Effector memory CD4-positive, alpha-beta T cell (primary cell): ENCODE measurements at regions not wholly inside any gene's neighbourhood (a gene's known extent, or its start where the extent isn't known, plus 50 kb on each side); places are given as distances from the start of the nearest gene placed in this dataset.

Experiments
- DNase-seq, 3 donors: peaks; one replicate each; pipeline ENCODE4 v3.0.0-alpha.2; 2020
- H3K27ac ChIP-seq: 2 replicates; pipeline ENCODE4 v1.7.0; 2013; ENCODE audit warnings: mild to moderate bottlenecking, low read length, moderate library complexity; ENCODE audit not compliant: insufficient read depth, poor library complexity, severe bottlenecking
- H3K27me3 ChIP-seq: replicated peaks from 2 replicates; pipeline ENCODE4 v1.7.0; 2013; ENCODE audit warnings: mild to moderate bottlenecking, low read length; ENCODE audit not compliant: insufficient read depth, control insufficient read depth, poor library complexity, severe bottlenecking
- H3K36me3 ChIP-seq: 2 replicates; pipeline ENCODE4 v1.7.0; 2013; ENCODE audit warnings: mild to moderate bottlenecking, low read length, moderate library complexity; ENCODE audit not compliant: control insufficient read depth, insufficient read depth
- H3K4me1 ChIP-seq: 2 replicates; pipeline ENCODE4 v1.7.0; 2013; ENCODE audit warnings: low read length, mild to moderate bottlenecking; ENCODE audit not compliant: control insufficient read depth, insufficient read depth, poor library complexity, severe bottlenecking
- H3K4me3 ChIP-seq: 2 replicates; pipeline ENCODE4 v1.7.0; 2013; ENCODE audit warnings: low read length, low read depth, mild to moderate bottlenecking; ENCODE audit not compliant: insufficient read depth, poor library complexity, severe bottlenecking
- H3K9me3 ChIP-seq: 2 replicates; pipeline ENCODE4 v1.7.0; 2013; ENCODE audit warnings: mild to moderate bottlenecking, low read length, moderate library complexity; ENCODE audit not compliant: control insufficient read depth

- H3K4me1 ChIP-seq, result no peaks in the 10 kb centered on the region
- H3K9me3 ChIP-seq, result no peaks in the 10 kb centered on the region
- DNase-seq, result no peak
- no peak overlapping the region for H3K4me3 ChIP-seq
- no peak overlapping the region for H3K27ac ChIP-seq
- no peaks in the 10 kb centered on the region for H3K27me3 ChIP-seq
- no peaks in the 10 kb centered on the region for H3K36me3 ChIP-seq
Observed at GRCh38 chr3:94179059-94179458, 116.2 kb downstream of the NSUN3 start.

DNA sequence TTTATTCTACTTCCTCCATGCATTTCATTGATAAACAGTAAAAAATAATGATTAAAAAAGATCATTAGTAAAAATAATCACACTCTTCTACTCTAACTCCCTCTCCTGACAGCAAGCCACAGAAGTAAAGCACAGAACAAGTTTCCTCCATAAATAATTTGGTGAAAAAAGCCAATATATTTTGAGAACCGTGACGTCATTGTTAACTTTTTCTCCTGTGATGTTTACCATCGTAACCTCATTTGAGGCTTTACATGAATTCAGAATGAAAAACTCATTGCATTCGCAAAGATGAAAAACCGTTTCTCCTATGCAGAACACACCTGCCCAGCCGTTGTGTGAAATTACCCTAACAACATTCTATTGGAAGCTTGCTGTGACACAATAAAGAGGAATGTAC, 120.7 kb downstream of the NSUN3 start:
- no peaks in the 10 kb centered on the region for H3K4me1 ChIP-seq
- H3K27ac ChIP-seq, result no peak overlapping the region

GRCh38 chr3:94184781-94185180, 121.9 kb downstream of the NSUN3 start:
- Histone ChIP-seq H3K9me3 (no peaks in the 10 kb centered on the region), H3K4me1 (no peaks in the 10 kb centered on the region), H3K36me3 (no peaks in the 10 kb centered on the region), H3K27me3 (no peaks in the 10 kb centered on the region), H3K27ac (no peak overlapping the region), H3K4me3 (no peak overlapping the region)
- DNase-seq, result no peak

More for the DNA sequence above, 120.7 kb downstream of the NSUN3 start:
- Histone ChIP-seq H3K4me3 (no peak overlapping the region), H3K27me3 (no peaks in the 10 kb centered on the region), H3K36me3 (no peaks in the 10 kb centered on the region), H3K9me3 (no peaks in the 10 kb centered on the region)
- no peak for DNase-seq

- Histone ChIP-seq H3K27ac (no peak overlapping the region), H3K27me3 (no peaks in the 10 kb centered on the region), H3K9me3 (no peaks in the 10 kb centered on the region), H3K36me3 (no peaks in the 10 kb centered on the region), H3K4me1 (no peaks in the 10 kb centered on the region), H3K4me3 (no peak overlapping the region)
- no peak for DNase-seq
Observed at GRCh38 chr3:94185753-94186152, 122.9 kb downstream of the NSUN3 start.

DNA sequence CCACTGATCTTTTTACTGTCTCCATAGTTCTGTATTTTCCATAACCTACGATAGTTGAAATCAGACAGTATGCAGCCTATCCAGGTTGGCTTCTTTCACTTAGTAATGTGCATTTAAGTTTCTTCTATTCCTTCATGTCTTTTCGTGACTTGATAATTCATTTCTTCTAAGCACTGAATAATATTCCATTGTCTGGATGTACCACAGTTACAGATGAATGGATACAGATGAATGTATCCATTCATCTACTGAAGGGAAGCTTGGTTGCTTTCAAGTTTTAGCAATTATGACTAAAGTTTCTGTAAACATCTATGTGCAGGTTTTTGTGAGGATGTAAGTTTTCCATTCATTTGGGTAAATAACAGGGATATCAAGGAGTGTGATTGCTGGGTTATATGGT, 124.8 kb downstream of the NSUN3 start:
- Histone ChIP-seq H3K9me3 (no peaks in the 10 kb centered on the region), H3K4me1 (no peaks in the 10 kb centered on the region), H3K27ac (no peak overlapping the region), H3K36me3 (no peaks in the 10 kb centered on the region), H3K27me3 (no peaks in the 10 kb centered on the region), H3K4me3 (no peak overlapping the region)
- DNase-seq, result no peak

- H3K27ac ChIP-seq, result no peak overlapping the region
Observed at GRCh38 chr3:94195381-94195780, 132.5 kb downstream of the NSUN3 start.

GRCh38 chr3:94206291-94206690, 143.4 kb downstream of the NSUN3 start:
- Histone ChIP-seq H3K9me3 (no peaks in the 10 kb centered on the region), H3K27ac (no peak overlapping the region), H3K36me3 (no peaks in the 10 kb centered on the region), H3K4me3 (no peak overlapping the region), H3K4me1 (no peaks in the 10 kb centered on the region), H3K27me3 (no peaks in the 10 kb centered on the region)
- no peak for DNase-seq

More at GRCh38 chr3:94195381-94195780, 132.5 kb downstream of the NSUN3 start:
- no peaks in the 10 kb centered on the region for H3K4me1 ChIP-seq
- H3K9me3 ChIP-seq, result no peaks in the 10 kb centered on the region
- no peak for DNase-seq
- no peaks in the 10 kb centered on the region for H3K36me3 ChIP-seq
- no peak overlapping the region for H3K4me3 ChIP-seq
- no peaks in the 10 kb centered on the region for H3K27me3 ChIP-seq

GRCh38 chr3:94210256-94210655, 147.4 kb downstream of the NSUN3 start:
- no peaks in the 10 kb centered on the region for H3K36me3 ChIP-seq
- H3K4me3 ChIP-seq, result no peak overlapping the region
- DNase-seq, result no peak
- no peaks in the 10 kb centered on the region for H3K4me1 ChIP-seq
- H3K27me3 ChIP-seq, result no peaks in the 10 kb centered on the region
- H3K9me3 ChIP-seq, result no peaks in the 10 kb centered on the region
- H3K27ac ChIP-seq, result no peak overlapping the region

DNA sequence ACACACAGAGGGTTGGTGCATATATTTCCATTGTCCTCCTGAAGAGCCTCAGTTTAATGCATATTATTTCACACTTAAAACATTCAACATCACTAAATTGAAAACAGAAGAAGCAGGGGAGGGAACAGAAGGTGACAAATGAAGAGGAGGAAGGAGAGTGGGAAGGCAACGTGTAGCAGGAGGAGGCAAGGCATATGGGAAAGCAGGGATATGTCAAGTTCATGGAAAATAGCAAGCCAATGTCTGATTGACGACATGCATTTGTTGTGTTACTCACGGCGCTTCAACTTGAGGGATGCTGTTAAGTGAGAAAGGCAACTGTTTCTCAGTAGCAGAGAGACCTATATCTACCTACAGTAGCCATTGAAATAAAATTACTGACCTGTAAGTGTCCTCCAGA, 154.5 kb downstream of the NSUN3 start:
- H3K27ac ChIP-seq, result no peak overlapping the region
- H3K27me3 ChIP-seq, result no peaks in the 10 kb centered on the region

DNA sequence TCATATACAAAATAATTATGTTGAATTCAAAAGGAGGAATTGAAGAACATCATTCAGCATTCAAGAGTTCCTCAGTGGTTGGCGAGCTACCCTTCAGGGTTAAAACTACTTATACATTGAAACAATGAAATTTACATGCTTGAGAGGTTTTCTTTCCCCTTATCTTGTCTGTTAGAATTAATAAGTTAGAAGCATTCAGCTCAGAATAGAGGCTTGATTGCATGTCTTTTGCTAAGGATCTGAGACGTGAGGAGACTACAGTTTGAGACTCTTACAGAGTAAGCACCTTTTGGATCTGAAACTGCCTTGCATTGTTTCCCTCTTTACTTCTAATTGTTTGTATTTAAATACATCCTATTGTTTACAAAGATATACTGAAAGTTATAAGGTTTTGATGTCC, 157.6 kb downstream of the NSUN3 start:
- Histone ChIP-seq H3K27me3 (no peaks in the 10 kb centered on the region), H3K36me3 (no peaks in the 10 kb centered on the region), H3K27ac (no peak overlapping the region), H3K4me1 (no peaks in the 10 kb centered on the region), H3K9me3 (no peaks in the 10 kb centered on the region), H3K4me3 (no peak overlapping the region)
- no peak for DNase-seq

More for the DNA sequence above, 154.5 kb downstream of the NSUN3 start:
- H3K4me1 ChIP-seq, result no peaks in the 10 kb centered on the region
- no peak for DNase-seq
- H3K9me3 ChIP-seq, result no peaks in the 10 kb centered on the region
- H3K36me3 ChIP-seq, result no peaks in the 10 kb centered on the region
- H3K4me3 ChIP-seq, result no peak overlapping the region

- H3K27ac ChIP-seq, result no peak overlapping the region
- H3K4me1 ChIP-seq, result no peaks in the 10 kb centered on the region
- H3K27me3 ChIP-seq, result no peaks in the 10 kb centered on the region
- DNase-seq, result no peak
- H3K9me3 ChIP-seq, result no peaks in the 10 kb centered on the region
- no peaks in the 10 kb centered on the region for H3K36me3 ChIP-seq
- H3K4me3 ChIP-seq, result no peak overlapping the region
Observed at GRCh38 chr3:94221829-94222228, 159.0 kb downstream of the NSUN3 start.
